Pulmonary artery endothelial cell (primary cell): ENCODE measurements at regions not wholly inside any gene's neighbourhood (a gene's known extent, or its start where the extent isn't known, plus 50 kb on each side); places are given as distances from the start of the nearest gene placed in this dataset.

ENCODE experiments used
- DNase-seq: peaks from one replicate; pipeline ENCODE4 v3.0.0-alpha.2; 2011; ENCODE audit warnings: low read depth, low spot score

DNA sequence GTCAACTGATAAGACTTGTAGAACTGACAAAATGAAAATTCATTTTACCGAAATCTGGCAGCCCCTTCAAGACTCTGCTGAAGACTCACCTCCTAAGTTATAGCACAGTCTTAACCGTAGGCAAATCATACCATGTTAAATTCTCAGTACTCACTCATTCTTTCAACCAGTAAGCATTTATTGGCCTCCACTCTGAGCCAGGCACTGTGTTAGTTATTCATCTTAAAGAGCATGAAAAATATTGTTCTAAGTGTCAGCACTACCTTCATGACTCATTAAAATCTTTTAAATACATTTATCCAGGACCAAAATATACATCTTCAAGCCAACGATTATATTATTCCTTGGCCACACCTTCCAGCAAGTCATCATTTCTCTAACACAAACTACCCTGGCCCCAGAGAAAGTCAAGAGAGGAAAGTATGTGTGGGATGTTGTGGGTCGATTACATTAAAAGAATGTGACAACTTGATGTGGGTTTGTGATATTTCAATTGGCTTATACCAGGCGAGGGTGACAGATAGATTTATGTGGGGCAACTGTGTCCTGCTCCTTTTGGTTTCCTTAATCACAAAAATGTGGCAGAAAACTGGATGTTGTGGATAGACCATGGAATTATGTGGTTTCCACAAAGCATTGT lies 55.0 kb downstream of the TMEM30B start:
- no peak for DNase-seq

GRCh38 chr14:61225344-61225743 lies 55.8 kb downstream of the TMEM30B start:
- DNase-seq = no peak

DNA sequence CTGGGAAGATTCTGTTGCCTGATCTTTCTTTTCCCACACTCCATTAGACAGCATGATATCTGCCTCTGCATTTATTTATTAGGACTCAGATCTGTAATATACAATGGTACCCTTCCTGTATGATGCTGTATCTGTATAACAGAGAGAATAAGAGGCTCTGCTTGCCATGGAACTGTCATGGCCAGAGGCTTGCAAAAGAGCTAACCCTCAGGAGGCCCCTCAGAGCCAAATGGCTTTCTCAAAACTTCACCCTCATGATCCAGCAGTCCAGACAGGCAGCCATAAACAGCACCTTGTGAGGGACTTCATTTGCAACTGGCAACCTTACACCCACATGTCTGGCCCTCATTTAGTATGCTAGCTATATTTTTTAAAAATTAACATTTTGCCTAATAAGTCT lies 57.6 kb downstream of the TMEM30B start:
- no peak for DNase-seq

DNA sequence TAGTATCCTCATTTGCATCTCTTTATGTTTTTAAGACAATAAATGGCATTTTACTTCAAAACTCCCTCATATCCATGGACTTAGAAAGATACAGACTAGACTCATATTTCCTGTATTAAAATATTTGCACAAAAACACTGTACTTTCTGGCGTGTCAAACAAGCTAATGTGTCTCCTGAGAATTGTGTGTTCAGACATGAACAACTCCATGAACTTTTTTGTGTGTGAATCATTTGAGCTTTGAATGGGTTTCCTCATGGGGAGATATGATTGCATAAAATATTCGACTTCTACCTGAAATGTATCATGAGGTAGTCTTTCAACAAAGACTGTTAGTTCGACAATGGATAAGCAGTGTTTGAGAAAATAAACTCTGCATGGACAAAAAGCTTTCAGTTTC lies 58.8 kb downstream of the TMEM30B start:
- DNase-seq = no peak

GRCh38 chr14:61221906-61222305 lies 59.2 kb downstream of the TMEM30B start:
- no peak for DNase-seq

- DNase-seq = no peak
Observed at GRCh38 chr14:61219673-61220072, 61.5 kb downstream of the TMEM30B start.

DNA sequence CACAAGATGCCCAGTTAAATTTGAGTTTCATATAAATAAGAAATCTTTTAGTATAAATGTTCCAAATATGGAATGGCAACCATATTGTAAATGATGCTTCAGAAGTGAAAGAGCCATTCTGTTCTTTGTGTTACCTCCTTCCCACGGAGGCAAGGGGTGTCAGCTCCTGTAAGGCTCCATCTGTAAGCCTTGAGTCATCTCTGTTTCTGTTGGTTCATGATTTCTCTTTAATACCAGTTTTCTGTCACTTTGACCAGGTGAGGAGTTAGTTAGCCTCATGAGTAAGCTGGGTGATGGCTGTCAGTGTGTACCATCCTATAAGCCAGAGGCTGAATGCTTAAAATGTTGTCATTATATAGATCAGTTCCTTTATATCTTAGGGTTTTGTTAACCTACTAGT lies 61.9 kb downstream of the TMEM30B start:
- no peak for DNase-seq

- no peak for DNase-seq
Observed at GRCh38 chr14:61218767-61219166, 62.4 kb downstream of the TMEM30B start.

DNA sequence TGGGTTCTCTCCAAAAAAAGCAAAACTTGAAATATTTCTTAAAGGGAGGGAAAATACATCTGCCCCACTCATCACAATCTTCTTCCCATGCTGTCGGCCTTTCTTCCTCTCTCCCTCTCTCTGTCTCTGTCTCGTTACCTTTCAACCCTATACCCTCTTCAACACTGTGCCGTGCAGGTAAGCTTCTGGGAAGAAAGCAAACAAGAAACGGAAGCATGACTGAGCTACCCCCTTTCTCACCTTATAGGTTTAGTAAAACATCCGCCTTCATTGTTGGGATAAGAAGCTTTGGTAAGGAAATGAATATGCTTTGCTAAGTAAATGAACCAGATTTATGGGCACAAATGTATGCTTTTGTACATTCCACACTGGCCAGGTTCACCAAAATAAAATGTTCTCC lies 63.0 kb downstream of the TMEM30B start:
- no peak for DNase-seq

DNA sequence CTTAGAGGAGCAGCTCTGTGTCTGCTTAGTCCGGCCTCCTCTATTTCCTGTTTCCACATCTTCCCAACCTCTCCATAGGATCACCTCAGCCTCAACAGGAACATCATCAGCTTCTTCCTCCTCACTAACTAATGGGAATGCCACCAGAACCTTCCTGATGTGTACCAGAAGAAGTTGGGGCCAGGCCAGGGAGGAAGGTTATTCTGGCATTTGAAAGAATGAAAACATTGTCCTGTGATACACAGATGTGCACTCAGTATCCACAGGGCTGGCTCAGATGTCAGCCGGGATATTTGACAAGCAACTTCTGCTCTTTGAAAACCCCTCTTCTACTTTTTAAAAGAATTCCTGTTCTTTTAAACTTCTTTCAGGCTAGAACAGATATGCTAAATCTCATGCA lies 63.6 kb downstream of the TMEM30B start:
- DNase-seq = no peak

DNA sequence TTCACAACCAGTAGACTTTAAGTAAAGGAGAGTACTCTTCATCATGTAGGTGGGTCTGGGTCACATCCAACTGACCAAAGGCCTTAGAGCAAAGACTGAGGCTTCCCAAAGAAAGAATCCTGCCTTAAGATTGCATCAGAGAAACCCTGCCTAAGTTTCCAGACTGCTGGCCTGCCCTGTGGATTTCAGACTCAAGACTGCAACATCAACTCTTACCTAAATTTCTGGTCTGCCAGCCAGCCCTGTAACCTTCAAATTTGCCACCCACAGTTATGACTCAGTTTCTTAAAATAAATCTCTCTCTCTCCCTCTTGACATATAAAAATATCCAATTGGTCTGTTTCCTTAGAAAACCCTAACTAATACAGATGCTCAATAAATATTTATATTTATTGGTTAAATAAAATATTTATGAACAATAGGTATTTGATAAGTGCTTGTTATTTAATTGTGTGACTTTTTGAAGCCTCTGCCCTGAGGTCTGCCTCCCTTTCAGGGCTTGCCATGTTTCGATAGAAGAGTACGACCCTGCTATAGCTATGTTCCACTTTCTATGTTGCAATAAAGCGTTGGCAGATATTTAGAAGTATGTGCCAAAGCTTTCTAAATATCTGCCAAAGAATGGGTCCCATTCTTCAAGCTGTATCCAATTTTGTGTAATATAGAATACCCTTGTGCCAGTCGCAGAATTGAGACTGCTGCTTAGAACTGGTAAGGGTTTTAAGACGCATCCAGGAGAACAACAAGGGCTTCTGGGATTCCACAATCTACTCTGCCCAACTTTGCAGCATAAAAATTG lies 65.7 kb downstream of the TMEM30B start:
- no peak for DNase-seq

GRCh38 chr14:61213920-61214319 lies 67.2 kb downstream of the TMEM30B start:
- no peak for DNase-seq

DNA sequence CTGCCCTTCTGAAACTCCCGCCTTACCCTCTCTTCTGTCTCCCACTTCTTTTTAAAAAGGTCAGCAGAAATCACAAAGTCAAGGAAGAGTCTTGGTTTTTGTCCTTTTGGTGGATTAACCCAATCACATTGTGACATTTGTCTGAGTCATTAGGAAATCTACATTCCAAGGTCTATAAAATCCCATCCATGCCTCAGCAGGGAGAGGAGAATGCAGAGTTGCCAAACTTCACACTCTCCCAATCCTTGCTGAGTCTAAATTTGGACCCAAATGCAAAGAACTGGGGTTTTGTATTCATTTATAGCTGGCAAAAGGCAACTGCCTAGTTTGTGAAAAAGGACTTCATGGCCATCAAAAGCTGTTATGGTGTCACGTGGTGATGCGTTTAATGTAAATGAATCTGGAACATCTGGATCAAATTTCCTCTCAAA lies 67.9 kb downstream of the TMEM30B start:
- DNase-seq = no peak

GRCh38 chr14:61212546-61212945 lies 68.6 kb downstream of the TMEM30B start:
- DNase-seq = no peak

DNA sequence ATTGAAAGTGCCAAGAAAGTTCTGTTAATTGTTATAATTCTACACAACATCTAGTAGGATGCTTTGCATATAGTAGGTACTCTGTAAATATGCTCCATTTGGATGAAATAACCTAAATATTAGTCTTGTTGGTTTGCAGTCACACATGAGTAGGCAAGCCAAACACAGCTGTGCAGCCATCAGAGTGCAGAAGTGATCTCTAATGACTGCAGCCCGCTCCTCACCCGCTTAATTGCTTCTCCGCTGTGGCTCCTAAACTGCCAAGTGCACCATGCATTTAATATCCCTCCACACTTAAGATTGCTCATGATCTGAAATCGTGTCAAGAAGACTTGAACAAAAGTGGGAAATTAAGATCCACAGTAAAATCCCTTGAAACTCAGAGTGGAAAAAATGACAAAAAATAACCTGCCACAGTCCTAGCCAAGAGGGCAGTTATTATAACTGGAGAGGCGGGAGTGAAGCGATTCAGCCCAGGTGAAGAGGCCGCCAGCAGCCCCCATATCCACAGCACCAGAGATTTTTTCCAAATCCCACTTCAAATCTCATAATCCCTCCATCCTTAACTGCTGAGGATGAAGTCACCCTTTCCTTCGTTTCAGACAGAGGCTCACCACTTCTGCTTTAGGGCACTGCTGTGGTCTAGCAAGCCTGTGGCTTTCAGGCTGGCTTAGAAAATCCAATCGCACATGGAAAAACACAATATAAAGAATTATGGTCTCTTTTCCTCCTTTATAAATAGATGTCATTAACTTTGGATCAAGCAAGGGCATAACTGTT lies 69.5 kb downstream of the TMEM30B start:
- DNase-seq = no peak

GRCh38 chr14:61203081-61203753 lies 77.9 kb downstream of the TMEM30B start:
- DNase-seq = no peak

DNA sequence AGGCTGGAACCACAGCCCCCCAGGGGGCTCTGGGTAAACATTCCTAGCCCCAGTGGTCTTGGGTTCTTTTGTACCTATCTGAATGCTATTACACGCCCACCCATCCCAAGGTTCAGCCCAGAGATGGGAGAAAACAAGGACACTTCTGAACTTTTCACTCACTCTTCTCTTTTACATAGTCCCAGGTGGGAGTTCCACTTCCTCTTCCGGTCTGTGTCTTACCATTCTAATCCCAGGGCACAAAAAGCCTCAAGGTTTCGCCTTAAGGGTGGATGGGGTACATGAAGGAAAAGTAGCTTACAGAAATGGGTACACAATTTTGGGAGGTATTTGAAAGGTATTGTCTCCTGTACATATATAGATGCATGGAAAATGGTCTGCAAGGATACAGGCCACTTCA lies 79.0 kb downstream of the TMEM30B start:
- DNase-seq = no peak

GRCh38 chr14:61201171-61201570 lies 80.0 kb downstream of the TMEM30B start:
- no peak for DNase-seq

DNA sequence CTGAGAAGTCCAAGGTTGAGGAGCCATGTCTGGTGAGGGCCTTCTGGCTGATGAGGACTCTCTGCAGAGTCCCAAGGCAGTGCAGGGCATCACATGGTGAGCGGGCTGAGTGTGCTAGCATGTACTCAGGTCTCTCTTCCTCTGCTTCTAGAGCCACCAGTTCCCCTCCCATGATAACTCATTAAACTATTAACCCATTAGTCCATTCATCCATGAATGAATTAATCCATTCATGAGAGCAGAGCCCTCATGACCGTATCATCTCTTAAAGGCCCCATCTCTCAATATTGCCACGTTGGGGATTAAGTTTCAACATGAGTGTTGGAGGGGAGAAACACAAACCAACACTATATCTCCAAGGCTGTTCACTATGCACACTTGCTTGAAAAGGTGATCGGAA lies 83.7 kb downstream of the TMEM30B start:
- DNase-seq = no peak

GRCh38 chr14:61196792-61197191 lies 84.3 kb downstream of the TMEM30B start:
- no peak for DNase-seq

GRCh38 chr14:61196034-61196433 lies 85.1 kb downstream of the TMEM30B start:
- no peak for DNase-seq

GRCh38 chr14:61193476-61193875 lies 87.7 kb downstream of the TMEM30B start:
- no peak for DNase-seq
